DOHH2 (cell line): ENCODE measurements at regions not wholly inside any gene's neighbourhood (a gene's known extent, or its start where the extent isn't known, plus 50 kb on each side); places are given as distances from the start of the nearest gene placed in this dataset.
A peak's percentile ranks its signal among the peaks of the same experiment; 100 is the strongest.

Experiments
- H3F3A ChIP-seq: fragments of 200-600 bp; sonication (generic), shearing (Covaris generic); 2 replicates; pipeline ENCODE4 v1.6.0; 2016; ENCODE audit warnings: antibody characterized with exemption, mild to moderate bottlenecking; ENCODE audit not compliant: control insufficient read depth, insufficient read depth
- H3K27ac ChIP-seq: fragments of 200-600 bp; sonication (generic); 2 replicates; pipeline ENCODE4 v1.5.1; 2014; ENCODE audit warnings: low read depth, mild to moderate bottlenecking, low read length, moderate library complexity
- H3K27me3 ChIP-seq: fragments of 200-600 bp; sonication (generic); 2 replicates; pipeline ENCODE4 v1.6.1; 2014; ENCODE audit warnings: mild to moderate bottlenecking, low read length, mixed read lengths; ENCODE audit not compliant: control insufficient read depth
- H3K36me3 ChIP-seq: fragments of 200-600 bp; sonication (generic); 2 replicates; pipeline ENCODE4 v1.6.1; 2014; ENCODE audit warnings: mild to moderate bottlenecking, low read length, moderate library complexity, mixed read lengths; ENCODE audit not compliant: control insufficient read depth
- H3K4me1 ChIP-seq: fragments of 200-600 bp; sonication (generic); 2 replicates; pipeline ENCODE4 v1.6.1; 2014; ENCODE audit warnings: mild to moderate bottlenecking, low read length, mixed read lengths; ENCODE audit not compliant: control insufficient read depth
- H3K4me2 ChIP-seq: fragments of 200-600 bp; sonication (generic); 2 replicates; pipeline ENCODE4 v1.6.0; 2014; ENCODE audit warnings: mild to moderate bottlenecking, low read length, moderate library complexity
- H3K4me3 ChIP-seq: fragments of 200-600 bp; sonication (generic); 2 replicates; pipeline ENCODE4 v1.5.1; 2014; ENCODE audit warnings: mild to moderate bottlenecking, low read length, mixed read lengths
- H3K79me2 ChIP-seq: fragments of 200-600 bp; sonication (generic); 2 replicates; pipeline ENCODE4 v1.6.1; 2014; ENCODE audit warnings: mild to moderate bottlenecking, low read length, mixed read lengths; ENCODE audit not compliant: control insufficient read depth
- H3K9me2 ChIP-seq: fragments of 200-600 bp; sonication (generic); replicated peaks from 2 replicates; pipeline ENCODE4 v1.6.1; 2014; ENCODE audit warnings: mild to moderate bottlenecking, low read length, mixed read lengths; ENCODE audit not compliant: control insufficient read depth
- H3K9me3 ChIP-seq: fragments of 200-600 bp; sonication (generic); 2 replicates; pipeline ENCODE4 v1.6.1; 2014; ENCODE audit warnings: antibody characterized with exemption, low read length, mixed read lengths; ENCODE audit not compliant: control insufficient read depth, insufficient read depth
- H4K20me1 ChIP-seq: fragments of 200-600 bp; sonication (generic); 2 replicates; pipeline ENCODE4 v1.6.0; 2014; ENCODE audit warnings: low read depth, mild to moderate bottlenecking, antibody characterized with exemption, low read length, moderate library complexity; ENCODE audit not compliant: control insufficient read depth, insufficient read depth
- EZH2phosphoT487 ChIP-seq: fragments of 200-600 bp; sonication (generic); IDR thresholded peaks from 2 replicates; pipeline ENCODE4 v1.6.1; 2017; ENCODE audit warnings: borderline replicate concordance, mild to moderate bottlenecking, antibody characterized with exemption, low read length, moderate library complexity, mixed read lengths
- TF ChIP-seq, protein P1 (sequence below): fragments of 200-600 bp; sonication (generic); IDR thresholded peaks from one replicate; pipeline ENCODE4 v1.5.1; 2014; ENCODE audit warnings: antibody characterized with exemption, mild to moderate bottlenecking, low read depth, low read length; ENCODE audit not compliant: poor library complexity, severe bottlenecking

DNA sequence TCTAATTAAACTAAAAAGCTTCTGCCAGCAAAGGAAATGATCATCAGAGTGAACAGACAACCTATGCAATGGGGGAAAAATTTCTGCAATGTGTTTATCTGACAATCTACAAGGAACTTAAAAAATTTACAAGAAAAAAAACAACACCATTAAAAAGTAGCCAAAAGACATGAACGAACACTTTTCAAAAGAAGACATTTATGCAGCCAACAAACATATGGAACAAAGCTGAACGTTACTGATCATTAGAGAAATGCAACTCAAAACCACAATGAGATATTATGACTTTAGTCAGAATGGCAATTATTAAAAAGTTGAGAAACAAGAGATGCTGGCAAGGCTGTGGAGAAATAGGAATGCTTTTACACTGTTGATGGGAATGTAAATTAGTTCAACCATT is 530.4 kb upstream of the DAB2 start:
- Histone ChIP-seq H4K20me1 (no peaks in the 10 kb centered on the region), H3K4me2 (no peak overlapping the region), H3K27ac (no peak overlapping the region), H3F3A (no peaks in the 10 kb centered on the region), H3K9me2 (no peaks in the 10 kb centered on the region), H3K4me3 (no peak overlapping the region), H3K27me3 (no peaks in the 10 kb centered on the region), H3K4me1 (no peaks in the 10 kb centered on the region), H3K79me2 (no peaks in the 10 kb centered on the region), H3K36me3 (no peaks in the 10 kb centered on the region), H3K9me3 (no peaks in the 10 kb centered on the region)
- TF ChIP-seq, protein P1, sequence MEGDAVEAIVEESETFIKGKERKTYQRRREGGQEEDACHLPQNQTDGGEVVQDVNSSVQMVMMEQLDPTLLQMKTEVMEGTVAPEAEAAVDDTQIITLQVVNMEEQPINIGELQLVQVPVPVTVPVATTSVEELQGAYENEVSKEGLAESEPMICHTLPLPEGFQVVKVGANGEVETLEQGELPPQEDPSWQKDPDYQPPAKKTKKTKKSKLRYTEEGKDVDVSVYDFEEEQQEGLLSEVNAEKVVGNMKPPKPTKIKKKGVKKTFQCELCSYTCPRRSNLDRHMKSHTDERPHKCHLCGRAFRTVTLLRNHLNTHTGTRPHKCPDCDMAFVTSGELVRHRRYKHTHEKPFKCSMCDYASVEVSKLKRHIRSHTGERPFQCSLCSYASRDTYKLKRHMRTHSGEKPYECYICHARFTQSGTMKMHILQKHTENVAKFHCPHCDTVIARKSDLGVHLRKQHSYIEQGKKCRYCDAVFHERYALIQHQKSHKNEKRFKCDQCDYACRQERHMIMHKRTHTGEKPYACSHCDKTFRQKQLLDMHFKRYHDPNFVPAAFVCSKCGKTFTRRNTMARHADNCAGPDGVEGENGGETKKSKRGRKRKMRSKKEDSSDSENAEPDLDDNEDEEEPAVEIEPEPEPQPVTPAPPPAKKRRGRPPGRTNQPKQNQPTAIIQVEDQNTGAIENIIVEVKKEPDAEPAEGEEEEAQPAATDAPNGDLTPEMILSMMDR, result no peak
- no peak for TF ChIP-seq EZH2phosphoT487

DNA sequence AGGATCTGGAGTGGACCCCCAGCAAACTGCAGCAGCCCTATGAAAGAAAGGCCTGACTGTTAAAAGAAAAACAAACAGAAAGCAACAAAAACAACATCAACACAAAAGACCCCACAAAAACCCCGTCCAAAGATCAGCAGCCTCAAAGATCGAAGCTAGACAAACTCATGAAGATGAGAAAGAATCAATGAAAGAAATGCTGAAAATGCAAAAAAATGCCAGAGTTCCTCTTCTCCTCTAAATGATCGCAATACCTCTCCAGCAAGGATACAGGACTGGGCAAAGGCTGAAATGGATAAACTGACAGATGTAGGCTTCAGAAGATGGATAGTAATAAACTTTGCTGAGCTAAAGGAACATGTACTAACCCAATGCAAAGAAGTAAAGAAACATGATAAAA is 526.3 kb upstream of the DAB2 start:
- no peaks in the 10 kb centered on the region for H3K79me2 ChIP-seq
- no peaks in the 10 kb centered on the region for H3K36me3 ChIP-seq
- no peaks in the 10 kb centered on the region for H3K4me1 ChIP-seq
- H3K27ac ChIP-seq, result no peak overlapping the region
- no peaks in the 10 kb centered on the region for H3K9me3 ChIP-seq
- no peaks in the 10 kb centered on the region for H4K20me1 ChIP-seq
- no peak overlapping the region for H3K4me3 ChIP-seq
- H3K9me2 ChIP-seq, result no peaks in the 10 kb centered on the region
- H3K27me3 ChIP-seq, result no peaks in the 10 kb centered on the region
- TF ChIP-seq EZH2phosphoT487, result no peak
- TF ChIP-seq, protein P1, result no peak
- H3K4me2 ChIP-seq, result no peak overlapping the region
- H3F3A ChIP-seq, result no peaks in the 10 kb centered on the region

DNA sequence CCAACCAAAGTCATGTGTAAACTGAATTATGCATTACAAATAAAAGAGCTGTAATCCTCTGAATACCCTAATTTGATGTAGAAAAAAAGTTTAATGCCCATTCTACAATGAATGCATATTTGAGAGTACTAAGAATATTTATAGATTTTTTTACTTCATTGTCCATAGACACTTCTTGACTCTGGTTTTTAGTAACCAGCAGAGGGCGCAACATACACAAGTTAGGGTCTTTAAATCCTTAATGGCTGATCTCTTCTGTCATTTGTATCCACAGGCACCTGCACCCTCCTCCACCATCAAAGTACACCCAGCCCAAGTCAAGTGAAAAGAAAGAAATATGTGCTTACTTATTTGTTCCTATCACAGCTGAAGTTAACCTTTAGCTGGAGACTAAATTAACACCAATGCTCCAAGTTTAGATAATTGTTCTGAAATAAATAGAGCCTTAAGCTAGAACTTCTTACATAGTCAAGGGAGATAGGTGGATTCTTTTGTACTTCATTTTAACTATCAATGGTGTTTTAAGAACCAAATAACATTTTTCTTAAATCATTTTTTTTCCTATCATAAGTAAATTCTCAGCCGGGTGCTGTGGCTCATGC is 524.2 kb upstream of the DAB2 start:
- no peaks in the 10 kb centered on the region for H3K27me3 ChIP-seq
- no peaks in the 10 kb centered on the region for H3F3A ChIP-seq
- TF ChIP-seq, protein P1, result peak; percentile 69
- no peak for TF ChIP-seq EZH2phosphoT487

More for the DNA sequence above, 524.2 kb upstream of the DAB2 start:
- H3K9me3 ChIP-seq, result no peaks in the 10 kb centered on the region
- no peaks in the 10 kb centered on the region for H3K36me3 ChIP-seq
- no peak overlapping the region for H3K27ac ChIP-seq
- H3K4me3 ChIP-seq, result no peak overlapping the region
- H4K20me1 ChIP-seq, result no peaks in the 10 kb centered on the region
- H3K4me1 ChIP-seq, result no peaks in the 10 kb centered on the region
- no peaks in the 10 kb centered on the region for H3K9me2 ChIP-seq
- no peak overlapping the region for H3K4me2 ChIP-seq
- H3K79me2 ChIP-seq, result no peaks in the 10 kb centered on the region
